GM13976 (cell line): ENCODE measurements at regions not wholly inside any gene's neighbourhood (a gene's known extent, or its start where the extent isn't known, plus 50 kb on each side); places are given as distances from the start of the nearest gene placed in this dataset.

Experiments used
- DNase-seq: peaks from one replicate; pipeline ENCODE4 v3.0.0; 2012; ENCODE audit warnings: low spot score
- in situ Hi-C: fragments of 300-500 bp; cut with MboI; formaldehyde crosslinking; loops from one replicate; pipeline ENCODE4 v1.12.0; 2022; ENCODE audit warnings: low sequenced_read_pairs, mixed read lengths, inconsistent platforms; ENCODE audit not compliant: unreplicated experiment
- TF ChIP-seq, protein P1 (sequence below): IDR thresholded peaks from 2 replicates; pipeline ENCODE4 v1.5.1; 2012; ENCODE audit warnings: borderline replicate concordance, mild to moderate bottlenecking; ENCODE audit not compliant: insufficient read depth; ENCODE audit errors: extremely low read depth, missing control alignments, control extremely low read depth

GRCh38 chr17:13182854-13183253, 165.0 kb upstream of the ELAC2 start:
- DNase-seq: no peak
- in situ Hi-C loops: no loop called here
- TF ChIP-seq, protein P1, sequence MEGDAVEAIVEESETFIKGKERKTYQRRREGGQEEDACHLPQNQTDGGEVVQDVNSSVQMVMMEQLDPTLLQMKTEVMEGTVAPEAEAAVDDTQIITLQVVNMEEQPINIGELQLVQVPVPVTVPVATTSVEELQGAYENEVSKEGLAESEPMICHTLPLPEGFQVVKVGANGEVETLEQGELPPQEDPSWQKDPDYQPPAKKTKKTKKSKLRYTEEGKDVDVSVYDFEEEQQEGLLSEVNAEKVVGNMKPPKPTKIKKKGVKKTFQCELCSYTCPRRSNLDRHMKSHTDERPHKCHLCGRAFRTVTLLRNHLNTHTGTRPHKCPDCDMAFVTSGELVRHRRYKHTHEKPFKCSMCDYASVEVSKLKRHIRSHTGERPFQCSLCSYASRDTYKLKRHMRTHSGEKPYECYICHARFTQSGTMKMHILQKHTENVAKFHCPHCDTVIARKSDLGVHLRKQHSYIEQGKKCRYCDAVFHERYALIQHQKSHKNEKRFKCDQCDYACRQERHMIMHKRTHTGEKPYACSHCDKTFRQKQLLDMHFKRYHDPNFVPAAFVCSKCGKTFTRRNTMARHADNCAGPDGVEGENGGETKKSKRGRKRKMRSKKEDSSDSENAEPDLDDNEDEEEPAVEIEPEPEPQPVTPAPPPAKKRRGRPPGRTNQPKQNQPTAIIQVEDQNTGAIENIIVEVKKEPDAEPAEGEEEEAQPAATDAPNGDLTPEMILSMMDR: no peak

DNA sequence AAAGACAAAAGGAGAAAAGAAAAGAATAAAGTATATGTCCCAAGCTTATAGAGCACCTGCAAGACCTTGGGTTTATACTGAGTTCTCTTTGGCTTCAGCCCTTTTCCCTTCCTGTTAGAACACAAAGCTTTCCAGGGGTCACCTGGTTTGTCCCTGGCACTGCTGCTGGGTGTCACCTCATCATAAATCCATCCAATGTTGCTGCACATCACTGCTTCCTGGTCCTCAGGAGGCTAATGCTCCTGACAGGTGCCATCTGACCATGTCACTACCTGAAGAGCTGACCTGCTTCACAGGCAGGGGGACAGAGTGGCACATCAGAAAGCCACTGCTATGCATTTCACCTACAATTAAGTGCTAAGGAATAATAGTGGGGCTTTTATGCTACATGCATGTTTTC, 164.6 kb upstream of the ELAC2 start:
- in situ Hi-C loops: no loop called here
- TF ChIP-seq, protein P1: no peak
- no peak for DNase-seq

GRCh38 chr17:13181683-13182082, 163.9 kb upstream of the ELAC2 start:
- TF ChIP-seq, protein P1: no peak
- no peak for DNase-seq
- in situ Hi-C loops: no loop called here

GRCh38 chr17:13176436-13176835, 158.6 kb upstream of the ELAC2 start:
- TF ChIP-seq, protein P1: no peak
- DNase-seq: no peak
- in situ Hi-C loops: no loop called here

DNA sequence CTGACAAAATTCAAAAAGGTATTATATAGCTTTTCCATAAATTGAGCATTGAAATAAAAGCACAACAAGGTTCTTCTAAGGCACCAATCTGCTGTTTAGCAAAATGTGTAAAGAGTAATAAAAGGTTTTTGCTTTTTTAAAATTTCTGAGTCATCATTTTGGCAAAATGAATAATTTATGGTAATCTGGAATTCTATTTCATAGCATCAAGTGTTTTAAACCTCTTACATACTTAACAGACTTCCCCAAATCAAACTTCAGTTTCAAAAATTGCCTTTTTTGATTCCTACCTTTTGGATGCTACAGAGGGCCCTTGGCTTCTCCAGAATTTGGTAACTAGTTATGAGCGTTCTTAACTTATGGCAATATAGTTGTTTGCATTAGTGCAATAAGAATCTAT, 154.0 kb upstream of the ELAC2 start:
- TF ChIP-seq, protein P1: no peak
- in situ Hi-C loops: no loop called here
- no peak for DNase-seq

- DNase-seq: no peak
- in situ Hi-C loops: no loop called here
- TF ChIP-seq, protein P1: no peak
Measured at GRCh38 chr17:13162361-13162760, 144.5 kb upstream of the ELAC2 start.

- DNase-seq: no peak
- TF ChIP-seq, protein P1: no peak
- in situ Hi-C loops: no loop called here
Measured at GRCh38 chr17:13160790-13161189, 143.0 kb upstream of the ELAC2 start.
